CD4-positive, alpha-beta T cell treated with Interleukin-15 for 4 hours (primary cell): ENCODE measurements at regions not wholly inside any gene's neighbourhood (a gene's known extent, or its start where the extent isn't known, plus 50 kb on each side); places are given as distances from the start of the nearest gene placed in this dataset.
"Not testable (repeated sequence)": the region's sequence is repeated elsewhere in the genome, so short reads cannot be mapped to it uniquely, and the experiment has no call there.

Experiments
- DNase-seq: peaks from one replicate; pipeline ENCODE4 v3.0.0-alpha.2; 2020; ENCODE audit warnings: low spot score

DNA sequence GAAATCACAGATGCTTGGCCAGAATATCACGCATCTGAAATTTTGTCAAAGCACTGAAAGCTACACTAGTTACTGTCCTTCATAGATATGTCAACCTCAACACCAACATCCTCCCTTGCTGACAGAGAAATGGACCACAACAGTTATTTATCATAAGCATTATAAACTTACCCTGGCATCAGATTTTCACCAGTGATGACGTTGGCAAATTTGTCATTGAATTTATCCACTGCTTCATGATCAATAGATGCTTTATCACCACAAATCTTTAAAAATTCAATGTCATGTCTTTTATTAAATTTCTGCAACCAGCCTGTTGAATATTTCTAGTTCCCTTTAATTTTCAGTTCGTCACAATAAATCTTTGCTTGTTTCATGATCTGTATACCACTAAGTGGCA is 205.7 kb downstream of the GJA1 start:
- no peak for DNase-seq

- DNase-seq = no peak
These were observed 209.8 kb downstream of the GJA1 start for GRCh38 chr6:121645100-121645745.

DNA sequence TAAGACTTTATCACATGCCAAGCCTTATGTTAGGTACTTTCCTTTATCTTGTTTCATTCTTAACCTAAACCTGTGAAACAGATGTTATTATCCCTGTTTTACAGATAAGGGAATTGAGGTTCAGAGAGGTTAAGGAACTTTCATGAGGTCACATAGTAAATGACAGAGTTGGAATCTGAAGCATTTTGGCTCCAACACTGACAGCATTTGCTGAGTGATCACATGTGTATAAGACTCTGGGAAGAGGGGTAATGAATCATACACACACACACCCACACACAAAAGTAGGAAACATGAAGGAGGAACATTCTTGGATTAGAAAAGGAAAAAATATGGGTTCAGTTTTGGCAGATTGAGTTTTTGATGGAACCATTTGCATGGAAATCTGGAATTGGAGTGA is 212.5 kb downstream of the GJA1 start:
- no peak for DNase-seq

GRCh38 chr6:121649951-121650350 is 214.5 kb downstream of the GJA1 start:
- DNase-seq = no peak

- DNase-seq = no peak
These were observed 216.0 kb downstream of the GJA1 start for GRCh38 chr6:121651420-121651819.

DNA sequence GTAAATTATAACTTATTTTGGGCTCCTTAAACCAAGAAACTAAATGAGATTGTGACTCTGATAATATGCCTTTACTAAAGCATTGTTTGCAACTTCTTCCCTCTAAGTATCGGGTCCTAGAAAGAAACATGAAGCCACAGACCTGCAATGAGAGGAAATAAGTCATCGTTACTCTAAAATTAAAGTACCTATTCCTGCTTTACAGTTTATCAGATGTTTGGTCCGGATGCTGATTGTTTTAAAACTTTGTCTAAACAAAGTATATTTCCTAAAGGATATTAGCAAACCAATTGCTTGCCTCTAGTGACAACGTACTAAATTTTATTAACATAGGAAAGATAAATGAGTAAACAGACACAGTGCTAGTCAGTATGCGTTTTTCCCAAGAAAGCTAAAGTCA is 216.8 kb downstream of the GJA1 start:
- DNase-seq = no peak

- DNase-seq = no peak
These were observed 217.5 kb downstream of the GJA1 start for GRCh38 chr6:121652726-121653623.

DNA sequence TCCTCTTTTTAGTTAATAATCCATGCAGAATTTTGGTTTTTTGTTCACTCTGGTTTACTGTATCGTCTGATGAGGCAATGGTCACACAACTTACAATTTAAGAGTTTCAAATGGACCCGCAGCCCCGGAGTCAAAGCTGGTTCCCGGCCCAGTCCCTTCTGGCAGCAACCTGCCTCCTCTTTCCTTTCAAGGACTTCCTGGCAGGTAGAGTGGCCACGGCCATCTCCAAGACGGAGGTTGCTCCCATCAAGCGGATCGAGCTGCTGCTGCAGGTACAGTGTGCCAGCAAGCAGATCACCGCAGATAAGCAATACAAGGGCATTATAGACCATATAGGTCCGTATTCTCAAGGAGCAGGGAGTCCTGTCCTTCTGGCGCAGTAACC is 218.2 kb downstream of the GJA1 start:
- DNase-seq = no peak

- no peak for DNase-seq
These were observed 222.5 kb downstream of the GJA1 start for GRCh38 chr6:121657972-121658371.

DNA sequence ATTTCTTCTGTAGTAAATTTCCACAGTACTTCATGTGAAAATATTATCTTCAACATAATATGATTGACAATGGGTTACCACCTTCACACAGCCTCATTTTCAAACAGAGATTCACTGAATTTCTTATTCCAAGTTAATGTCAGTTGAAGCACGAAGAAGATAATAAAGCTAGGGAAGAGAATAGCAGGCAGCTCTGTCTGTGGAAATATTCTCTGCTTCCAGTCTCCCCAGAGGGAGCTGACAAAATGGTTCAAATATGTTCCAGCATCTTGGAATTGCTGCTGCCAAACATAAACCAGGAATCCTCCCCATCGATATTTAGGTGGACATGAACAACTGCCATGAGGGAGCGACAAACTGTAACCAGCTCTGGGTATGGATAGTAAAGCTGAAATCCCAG is 224.8 kb downstream of the GJA1 start:
- no peak for DNase-seq

DNA sequence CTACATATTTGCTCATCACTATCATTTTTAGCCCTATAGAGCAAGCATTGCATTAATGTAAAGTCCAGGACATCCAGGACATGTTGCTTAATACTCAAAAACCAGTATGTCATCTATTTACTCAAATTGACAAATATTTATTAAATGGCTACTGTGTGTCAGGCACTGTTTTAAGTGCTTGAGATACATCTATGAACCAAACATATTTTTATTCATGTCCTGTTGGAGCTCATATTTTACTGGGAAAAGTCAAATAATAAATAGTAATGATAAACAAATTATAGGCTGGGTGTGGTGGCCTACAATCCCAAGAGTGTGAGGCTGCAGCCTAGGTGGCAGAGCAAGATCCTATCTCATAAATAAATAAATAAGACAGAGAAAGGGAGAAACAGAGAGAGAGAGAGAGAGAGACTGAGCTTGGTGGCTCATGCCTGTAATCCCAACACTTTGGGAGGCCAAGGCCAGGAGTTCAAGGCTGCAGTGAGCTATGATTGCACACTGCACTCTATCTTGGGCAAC is 227.9 kb downstream of the GJA1 start:
- no peak for DNase-seq

DNA sequence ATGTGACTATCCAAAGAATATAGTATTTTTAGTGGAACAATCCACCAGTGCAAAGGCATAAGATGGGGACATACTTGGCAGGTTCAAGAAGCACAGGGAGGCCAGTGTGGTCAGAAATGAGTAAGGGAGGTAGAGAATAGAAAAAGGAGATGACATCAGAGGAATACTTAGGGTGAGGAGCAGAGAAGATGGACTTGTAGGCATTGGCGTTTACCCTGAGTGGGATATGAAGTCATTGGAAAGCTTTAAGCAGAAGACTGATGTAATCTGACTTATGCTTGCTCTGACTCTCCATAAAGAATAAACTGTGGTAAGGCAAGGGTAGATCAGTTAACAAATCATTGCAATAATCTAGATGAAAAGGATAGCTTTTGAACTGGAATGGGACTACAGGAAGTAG is 228.7 kb downstream of the GJA1 start:
- no peak for DNase-seq

DNA sequence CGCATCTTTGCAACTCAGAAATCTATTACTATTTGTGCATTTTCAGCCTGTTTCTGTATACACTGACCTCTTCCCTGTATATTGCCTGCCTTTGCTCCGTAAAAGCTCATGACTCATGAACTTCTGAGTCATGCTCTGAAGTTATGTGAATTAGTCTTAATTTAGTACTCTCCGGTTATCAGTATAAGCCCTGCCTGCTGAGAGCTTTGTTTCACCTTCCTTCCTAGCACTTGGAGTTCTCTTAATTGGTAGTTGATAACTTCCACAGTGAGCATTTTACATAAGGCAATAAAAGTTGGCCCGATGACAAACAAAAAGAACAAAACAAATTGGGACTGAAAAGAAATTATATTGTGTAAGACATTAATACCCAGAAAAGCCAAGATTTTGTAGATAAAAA is 231.4 kb downstream of the GJA1 start:
- no peak for DNase-seq

DNA sequence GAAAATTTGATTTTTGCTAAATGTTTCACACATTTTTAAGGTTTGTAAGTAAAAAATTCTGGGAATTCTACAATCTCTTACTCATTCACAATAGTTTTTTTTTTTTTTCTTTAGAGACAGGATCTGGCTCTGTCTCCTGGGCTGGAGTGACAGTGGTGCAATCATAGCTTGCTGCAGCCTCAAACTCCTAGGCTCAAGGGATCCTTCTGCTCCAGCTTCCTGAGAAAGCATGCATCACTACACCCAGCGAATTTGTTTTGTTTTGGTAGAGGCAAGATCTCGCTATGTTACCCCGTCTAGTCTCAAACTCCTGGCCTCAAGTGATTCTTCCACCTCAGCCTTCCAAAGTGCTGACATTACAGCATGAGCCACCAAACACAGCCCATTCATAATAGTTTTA is 232.8 kb downstream of the GJA1 start:
- no peak for DNase-seq

- no peak for DNase-seq
These were observed 235.1 kb downstream of the GJA1 start for GRCh38 chr6:121670511-121670910.

GRCh38 chr6:121677571-121677970 is 242.1 kb downstream of the GJA1 start:
- no peak for DNase-seq

- DNase-seq = no peak
These were observed 242.8 kb downstream of the GJA1 start for GRCh38 chr6:121678245-121678644.

GRCh38 chr6:121680058-121680457 is 244.6 kb downstream of the GJA1 start:
- DNase-seq = no peak

DNA sequence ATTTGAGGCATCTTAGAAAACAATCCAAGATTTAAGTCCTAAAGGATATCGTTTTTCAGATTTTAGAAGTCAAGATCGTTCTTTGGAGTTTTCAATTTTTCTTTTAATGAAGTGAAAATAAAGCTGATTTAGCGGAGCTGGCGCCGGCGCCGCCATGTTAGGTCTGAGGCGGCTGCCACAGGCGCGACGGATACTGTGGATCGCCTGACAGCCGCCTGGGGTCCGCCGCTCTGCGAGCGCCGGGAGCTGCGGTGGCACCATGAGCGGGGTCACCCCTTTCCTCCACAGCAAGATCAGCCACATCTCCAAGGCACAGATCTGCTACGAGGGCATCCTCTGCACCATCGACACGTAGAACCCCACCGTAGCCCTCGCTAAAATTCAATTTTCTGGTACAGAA is 247.2 kb downstream of the GJA1 start:
- no peak for DNase-seq

GRCh38 chr6:121685806-121686205 is 250.4 kb downstream of the GJA1 start:
- not testable (repeated sequence) for DNase-seq

DNA sequence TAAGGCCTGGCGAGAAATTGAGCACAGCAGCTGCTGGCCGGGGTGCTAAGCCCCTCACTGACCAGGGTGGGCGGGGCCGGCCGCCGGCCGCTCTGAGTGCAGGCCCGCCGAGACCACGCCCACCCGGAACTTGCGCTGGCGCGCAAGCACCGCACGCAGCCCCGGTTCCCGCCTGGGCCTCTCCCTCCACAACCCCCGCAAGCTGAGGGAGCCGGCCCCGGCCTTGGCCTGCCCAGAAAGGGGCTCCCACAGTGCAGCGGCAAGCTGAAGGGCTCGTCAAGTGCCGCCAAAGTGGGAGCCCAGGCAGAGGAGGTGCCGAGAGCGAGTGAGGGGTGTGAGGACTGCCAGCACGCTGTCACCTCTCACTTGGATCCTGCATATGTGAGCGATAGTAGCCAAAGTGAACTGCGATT is 251.2 kb downstream of the GJA1 start:
- no peak for DNase-seq

- no peak for DNase-seq
These were observed 253.5 kb downstream of the GJA1 start for GRCh38 chr6:121688974-121689373.

GRCh38 chr6:121691126-121691551 is 255.7 kb downstream of the GJA1 start:
- DNase-seq = no peak
